ENCODE measurements at regions not wholly inside any gene's neighbourhood (a gene's known extent, or its start where the extent isn't known, plus 50 kb on each side); places are given as distances from the start of the nearest gene placed in this dataset.

- H3K27me3 ChIP-seq (ENCODE audit: control insufficient read depth, insufficient read depth, low read length), result no peaks in the 10 kb centered on the region
- H3K4me3 ChIP-seq (ENCODE audit: low read depth, low read length), result no peak overlapping the region
- no peaks in the 10 kb centered on the region for H3K4me1 ChIP-seq (ENCODE audit: control insufficient read depth, insufficient read depth, low read length)
- no peak overlapping the region for H3K27ac ChIP-seq (ENCODE audit: low read depth, low read length)
- no peaks in the 10 kb centered on the region for H3K36me3 ChIP-seq (ENCODE audit: control insufficient read depth, insufficient read depth, low read length)
- H3K9ac ChIP-seq (ENCODE audit: low read length), result no peak overlapping the region
- H3K9me3 ChIP-seq (ENCODE audit: control insufficient read depth, insufficient read depth, low read depth, low read length), result peaks cover 3% of the 10 kb centered on the region; the same call in 1 of the 2 replicates
Observed at GRCh38 chr13:40375489-40376171, 290.8 kb downstream of the FOXO1 start.

- no peaks in the 10 kb centered on the region for H3K27me3 ChIP-seq (ENCODE audit: control insufficient read depth, insufficient read depth, low read length)
- H3K4me3 ChIP-seq (ENCODE audit: low read depth, low read length), result no peak overlapping the region
- no peak overlapping the region for H3K27ac ChIP-seq (ENCODE audit: low read depth, low read length)
- no peaks in the 10 kb centered on the region for H3K4me1 ChIP-seq (ENCODE audit: control insufficient read depth, insufficient read depth, low read length)
- no peaks in the 10 kb centered on the region for H3K36me3 ChIP-seq (ENCODE audit: control insufficient read depth, insufficient read depth, low read length)
- H3K9me3 ChIP-seq (ENCODE audit: control insufficient read depth, insufficient read depth, low read depth, low read length), result peaks cover 3% of the 10 kb centered on the region; the same call in 1 of the 2 replicates
- H3K9ac ChIP-seq (ENCODE audit: low read length), result no peak overlapping the region
Observed at GRCh38 chr13:40376296-40376849, 290.1 kb downstream of the FOXO1 start.

GRCh38 chr13:40376867-40377535 is 289.4 kb downstream of the FOXO1 start:
- Histone ChIP-seq H3K36me3 (ENCODE audit: control insufficient read depth, insufficient read depth, low read length) (no peaks in the 10 kb centered on the region), H3K4me1 (ENCODE audit: control insufficient read depth, insufficient read depth, low read length) (no peaks in the 10 kb centered on the region; the same call in 1 of the 2 replicates), H3K9me3 (ENCODE audit: control insufficient read depth, insufficient read depth, low read depth, low read length) (peaks cover 3% of the 10 kb centered on the region; the same call in 1 of the 2 replicates), H3K4me3 (ENCODE audit: low read depth, low read length) (no peak overlapping the region), H3K9ac (ENCODE audit: low read length) (no peak overlapping the region), H3K27me3 (ENCODE audit: control insufficient read depth, insufficient read depth, low read length) (no peaks in the 10 kb centered on the region), H3K27ac (ENCODE audit: low read depth, low read length) (no peak overlapping the region)

GRCh38 chr13:40377783-40378182 is 288.7 kb downstream of the FOXO1 start:
- Histone ChIP-seq H3K27ac (ENCODE audit: low read depth, low read length) (no peak overlapping the region), H3K4me3 (ENCODE audit: low read depth, low read length) (no peak overlapping the region), H3K36me3 (ENCODE audit: control insufficient read depth, insufficient read depth, low read length) (no peaks in the 10 kb centered on the region), H3K4me1 (ENCODE audit: control insufficient read depth, insufficient read depth, low read length) (peaks cover 6% of the 10 kb centered on the region; the same call in 1 of the 2 replicates), H3K9ac (ENCODE audit: low read length) (no peak overlapping the region), H3K9me3 (ENCODE audit: control insufficient read depth, insufficient read depth, low read depth, low read length) (peaks cover 3% of the 10 kb centered on the region; the same call in 1 of the 2 replicates), H3K27me3 (ENCODE audit: control insufficient read depth, insufficient read depth, low read length) (no peaks in the 10 kb centered on the region)

- Histone ChIP-seq H3K27ac (ENCODE audit: low read depth, low read length) (no peak overlapping the region), H3K9me3 (ENCODE audit: control insufficient read depth, insufficient read depth, low read depth, low read length) (peaks cover 3% of the 10 kb centered on the region; the same call in 1 of the 2 replicates), H3K4me3 (ENCODE audit: low read depth, low read length) (no peak overlapping the region), H3K36me3 (ENCODE audit: control insufficient read depth, insufficient read depth, low read length) (no peaks in the 10 kb centered on the region), H3K4me1 (ENCODE audit: control insufficient read depth, insufficient read depth, low read length) (peaks cover 8% of the 10 kb centered on the region), H3K27me3 (ENCODE audit: control insufficient read depth, insufficient read depth, low read length) (no peaks in the 10 kb centered on the region), H3K9ac (ENCODE audit: low read length) (no peak overlapping the region)
Observed at GRCh38 chr13:40379196-40379595, 287.2 kb downstream of the FOXO1 start.

GRCh38 chr13:40379794-40380578 is 286.5 kb downstream of the FOXO1 start:
- Histone ChIP-seq H3K4me1 (ENCODE audit: control insufficient read depth, insufficient read depth, low read length) (peaks cover 8% of the 10 kb centered on the region), H3K36me3 (ENCODE audit: control insufficient read depth, insufficient read depth, low read length) (no peaks in the 10 kb centered on the region), H3K27ac (ENCODE audit: low read depth, low read length) (no peak overlapping the region), H3K9me3 (ENCODE audit: control insufficient read depth, insufficient read depth, low read depth, low read length) (peaks cover 3% of the 10 kb centered on the region; the same call in 1 of the 2 replicates), H3K27me3 (ENCODE audit: control insufficient read depth, insufficient read depth, low read length) (no peaks in the 10 kb centered on the region), H3K4me3 (ENCODE audit: low read depth, low read length) (peak overlapping the region; percentile 46), H3K9ac (ENCODE audit: low read length) (no peak overlapping the region)

GRCh38 chr13:40381935-40382764 is 284.3 kb downstream of the FOXO1 start:
- no peak overlapping the region for H3K4me3 ChIP-seq (ENCODE audit: low read depth, low read length)
- H3K27ac ChIP-seq (ENCODE audit: low read depth, low read length), result no peak overlapping the region
- H3K36me3 ChIP-seq (ENCODE audit: control insufficient read depth, insufficient read depth, low read length), result no peaks in the 10 kb centered on the region
- H3K9ac ChIP-seq (ENCODE audit: low read length), result no peak overlapping the region
- H3K27me3 ChIP-seq (ENCODE audit: control insufficient read depth, insufficient read depth, low read length), result no peaks in the 10 kb centered on the region
- peaks cover 14% of the 10 kb centered on the region for H3K4me1 ChIP-seq (ENCODE audit: control insufficient read depth, insufficient read depth, low read length)
- peaks cover 3% of the 10 kb centered on the region; the same call in 1 of the 2 replicates for H3K9me3 ChIP-seq (ENCODE audit: control insufficient read depth, insufficient read depth, low read depth, low read length)

GRCh38 chr13:40383132-40383531 is 283.3 kb downstream of the FOXO1 start:
- peaks cover 3% of the 10 kb centered on the region; the same call in 1 of the 2 replicates for H3K9me3 ChIP-seq (ENCODE audit: control insufficient read depth, insufficient read depth, low read depth, low read length)
- H3K36me3 ChIP-seq (ENCODE audit: control insufficient read depth, insufficient read depth, low read length), result no peaks in the 10 kb centered on the region
- H3K4me1 ChIP-seq (ENCODE audit: control insufficient read depth, insufficient read depth, low read length), result peaks cover 14% of the 10 kb centered on the region
- no peak overlapping the region for H3K4me3 ChIP-seq (ENCODE audit: low read depth, low read length)
- no peak overlapping the region for H3K9ac ChIP-seq (ENCODE audit: low read length)
- H3K27me3 ChIP-seq (ENCODE audit: control insufficient read depth, insufficient read depth, low read length), result no peaks in the 10 kb centered on the region
- no peak overlapping the region for H3K27ac ChIP-seq (ENCODE audit: low read depth, low read length)

- H3K9me3 ChIP-seq (ENCODE audit: control insufficient read depth, insufficient read depth, low read depth, low read length), result no peaks in the 10 kb centered on the region
- H3K27me3 ChIP-seq (ENCODE audit: control insufficient read depth, insufficient read depth, low read length), result no peaks in the 10 kb centered on the region
- no peak overlapping the region for H3K9ac ChIP-seq (ENCODE audit: low read length)
- H3K4me3 ChIP-seq (ENCODE audit: low read depth, low read length), result no peak overlapping the region
- peaks cover 17% of the 10 kb centered on the region for H3K4me1 ChIP-seq (ENCODE audit: control insufficient read depth, insufficient read depth, low read length)
- no peaks in the 10 kb centered on the region for H3K36me3 ChIP-seq (ENCODE audit: control insufficient read depth, insufficient read depth, low read length)
- no peak overlapping the region for H3K27ac ChIP-seq (ENCODE audit: low read depth, low read length)
Observed at GRCh38 chr13:40383885-40384284, 282.6 kb downstream of the FOXO1 start.

Data from HUES6 (cell line).